Gastrocnemius medialis (tissue), 4 donors: ENCODE measurements at regions not wholly inside any gene's neighbourhood (a gene's known extent, or its start where the extent isn't known, plus 50 kb on each side); places are given as distances from the start of the nearest gene placed in this dataset.

Experiments used
- POLR2A ChIP-seq, 2 donors: fragments of 450-650 bp; IDR thresholded peaks; one replicate each; pipeline ENCODE4 v1.6.1; 2017; ENCODE audit warnings: antibody characterized with exemption in 2 of 2, mild to moderate bottlenecking in 2 of 2, moderate library complexity in 2 of 2
- TF ChIP-seq, protein P1 (sequence below), 5 experiments: fragments of 450-650 bp in 3 of 5; fragments of 200-600 bp in 2 of 5; sonication (generic) in 2 of 5; IDR thresholded peaks in 4 of 5; conservative IDR thresholded peaks in 1 of 5; 1 replicate in 4 of 5; 2 replicates in 1 of 5; pipeline ENCODE4 v1.5.1; 2016 to 2019; ENCODE audit warnings: antibody characterized with exemption in 5 of 5, mild to moderate bottlenecking in 3 of 5, moderate library complexity in 3 of 5

DNA sequence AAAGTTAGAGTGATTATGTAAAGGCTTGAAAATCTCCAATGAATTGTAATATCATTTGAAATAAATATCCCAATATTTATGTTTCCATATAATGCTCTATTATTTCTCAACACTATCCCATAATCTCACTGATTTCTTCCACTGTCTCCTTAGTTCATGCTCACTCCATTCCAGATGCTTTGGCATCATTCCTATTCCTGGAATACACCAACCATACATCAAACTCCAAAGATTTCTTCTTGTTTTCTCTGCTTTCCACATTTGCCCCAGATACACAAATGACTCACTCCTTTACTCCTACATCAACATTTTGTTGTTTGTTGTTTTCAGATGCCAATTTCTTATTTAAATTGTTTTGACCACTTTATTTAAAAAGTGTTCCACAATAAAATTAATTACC, 1390.8 kb downstream of the ZPLD1 start:
- TF ChIP-seq, protein P1, sequence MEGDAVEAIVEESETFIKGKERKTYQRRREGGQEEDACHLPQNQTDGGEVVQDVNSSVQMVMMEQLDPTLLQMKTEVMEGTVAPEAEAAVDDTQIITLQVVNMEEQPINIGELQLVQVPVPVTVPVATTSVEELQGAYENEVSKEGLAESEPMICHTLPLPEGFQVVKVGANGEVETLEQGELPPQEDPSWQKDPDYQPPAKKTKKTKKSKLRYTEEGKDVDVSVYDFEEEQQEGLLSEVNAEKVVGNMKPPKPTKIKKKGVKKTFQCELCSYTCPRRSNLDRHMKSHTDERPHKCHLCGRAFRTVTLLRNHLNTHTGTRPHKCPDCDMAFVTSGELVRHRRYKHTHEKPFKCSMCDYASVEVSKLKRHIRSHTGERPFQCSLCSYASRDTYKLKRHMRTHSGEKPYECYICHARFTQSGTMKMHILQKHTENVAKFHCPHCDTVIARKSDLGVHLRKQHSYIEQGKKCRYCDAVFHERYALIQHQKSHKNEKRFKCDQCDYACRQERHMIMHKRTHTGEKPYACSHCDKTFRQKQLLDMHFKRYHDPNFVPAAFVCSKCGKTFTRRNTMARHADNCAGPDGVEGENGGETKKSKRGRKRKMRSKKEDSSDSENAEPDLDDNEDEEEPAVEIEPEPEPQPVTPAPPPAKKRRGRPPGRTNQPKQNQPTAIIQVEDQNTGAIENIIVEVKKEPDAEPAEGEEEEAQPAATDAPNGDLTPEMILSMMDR (IDR thresholded peaks at IDR 0.05 in 4 of 5, conservative IDR thresholded peaks at IDR 0.05 in 1 of 5): no peak
- no peak for TF ChIP-seq POLR2A (IDR thresholded peaks at IDR 0.05)
